Motor neuron (in vitro differentiated cells): ENCODE measurements at regions not wholly inside any gene's neighbourhood (a gene's known extent, or its start where the extent isn't known, plus 50 kb on each side); places are given as distances from the start of the nearest gene placed in this dataset.

ENCODE experiments used
- ATAC-seq, 8 experiments: fragments of 200-7000 bp; cut with Tn5 transposase; replicated peaks in 6 of 8; 2 replicates each; pipeline ENCODE4 v1.8.0; 2021; ENCODE audit warnings: mild to moderate bottlenecking in 8 of 8, moderate library complexity in 8 of 8
- H3K27ac ChIP-seq, 2 donors: fragments of 250-450 bp; sonication (Bioruptor Pico); 2 replicates each; pipeline ENCODE4 v1.9.0; 2021; ENCODE audit warnings: antibody characterized with exemption in 2 of 2, mild to moderate bottlenecking in 2 of 2, moderate library complexity in 1 of 2
- H3K4me1 ChIP-seq, 2 donors: fragments of 250-450 bp; sonication (Bioruptor Pico); replicated peaks in 1 of 2; 2 replicates each; pipeline ENCODE4 v1.6.1; 2021; ENCODE audit warnings: antibody characterized with exemption in 2 of 2, mild to moderate bottlenecking in 2 of 2, moderate library complexity in 1 of 2
- H3K4me3 ChIP-seq, 5 donors: fragments of 250-450 bp; sonication (Bioruptor Pico); 2 replicates each; pipeline ENCODE4 v1.9.0; 2021; ENCODE audit warnings: antibody characterized with exemption in 5 of 5, mild to moderate bottlenecking in 5 of 5, moderate library complexity in 4 of 5
- WGBS, 10 experiments: fragments of 450-650 bp; shearing (Covaris generic); methylation state at CpG; one replicate each; pipeline ENCODE4 v1.0.0; 2022; 5-methylcytosine and 5-hydroxymethylcytosine counted together
- in situ Hi-C, 9 experiments: fragments of 400-800 bp; cut with MboI; loops; one replicate each; pipeline ENCODE4 v1.15.0; 2021; ENCODE audit warnings: low sequenced_read_pairs in 9 of 9, low pct_unique_long_range_greater_than_20kb in 2 of 9; ENCODE audit not compliant: unreplicated experiment in 9 of 9

DNA sequence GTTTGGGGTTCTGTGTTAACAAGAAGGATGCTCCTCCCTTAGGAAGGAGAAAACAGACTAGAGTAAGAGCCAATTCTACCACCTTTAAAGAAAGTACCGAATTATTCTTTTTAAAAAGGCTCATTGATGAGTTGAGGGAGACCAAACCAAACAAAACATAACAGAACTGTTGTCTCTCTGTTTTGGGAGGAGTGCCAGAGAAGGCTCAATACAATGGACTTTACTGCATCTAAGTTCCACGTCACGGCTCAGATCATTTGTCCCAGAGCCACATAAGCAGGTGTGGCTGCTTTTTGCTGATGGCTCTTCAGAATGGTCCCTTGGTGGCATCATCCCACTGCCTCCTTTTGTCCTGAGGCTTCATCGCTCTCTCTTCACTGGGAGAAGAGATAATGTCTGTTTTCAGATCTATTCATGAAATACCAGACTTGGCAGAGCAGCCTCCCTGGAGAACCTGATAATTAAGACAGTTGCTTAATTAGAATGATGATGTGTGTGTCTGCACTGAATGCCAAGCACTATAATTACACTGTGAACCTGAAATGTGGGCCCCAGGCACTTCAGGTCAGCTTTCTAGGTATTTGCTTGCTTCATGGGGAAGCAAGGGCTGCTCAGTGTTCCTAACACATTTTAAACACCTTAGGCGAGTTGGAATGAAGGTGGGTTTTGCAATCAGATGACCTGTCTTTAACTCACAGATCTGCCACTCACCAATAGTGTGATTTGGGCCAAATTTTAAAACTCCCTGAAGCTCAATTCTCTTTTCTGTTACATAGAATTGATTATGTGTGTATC lies 335.2 kb upstream of the MCTP2 start:
- Histone ChIP-seq H3K4me1 (no peaks in the 10 kb centered on the region), H3K4me3 (no peak overlapping the region), H3K27ac (no peak overlapping the region)
- 38 to 100% (median 89%) methylated on average over 1 to 5 of the region's 5 CpGs for WGBS, 10 experiments
- peak in 1 of 8 experiments; percentile 57 for ATAC-seq
- in situ Hi-C loops, result no loop called here

DNA sequence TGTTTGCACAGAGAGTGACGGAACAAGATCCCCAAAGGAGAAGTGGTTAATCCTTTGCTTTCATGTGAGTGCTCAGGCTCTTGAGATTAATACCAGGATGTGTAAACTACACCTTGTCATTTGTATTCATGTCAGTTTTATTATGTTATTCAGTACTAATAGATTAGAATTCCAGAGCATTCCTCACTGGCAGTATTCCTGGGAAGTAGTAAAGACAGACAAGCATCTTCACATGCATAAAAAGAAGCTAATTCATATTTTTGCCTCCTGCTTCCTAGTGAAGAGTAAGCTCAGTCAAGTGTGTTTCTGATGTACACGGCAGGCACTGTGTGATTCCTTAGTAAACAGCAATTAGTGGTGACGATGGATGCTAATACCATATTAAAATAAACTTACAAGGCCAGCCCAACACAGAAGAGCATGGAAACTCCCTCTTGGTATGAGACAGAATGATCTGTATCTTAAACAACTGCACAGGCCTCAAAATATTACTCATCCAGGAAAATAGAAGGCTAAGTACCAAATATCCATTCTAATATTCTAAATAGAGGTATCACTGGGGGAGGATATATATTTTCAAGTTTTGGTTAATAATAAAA lies 336.8 kb upstream of the MCTP2 start:
- WGBS, 10 experiments, result 36 to 100% (median 70%) methylated on average over 1 to 3 of the region's 3 CpGs; no CpG with 5 or more reads in 1 of the 10 experiments
- ATAC-seq, result peak in 3 of 8 experiments; percentile 48 to 71 (median 59)
- Histone ChIP-seq H3K4me3 (no peak overlapping the region), H3K27ac (no peak overlapping the region), H3K4me1 (no peaks in the 10 kb centered on the region)
- in situ Hi-C loops, result no loop called here

DNA sequence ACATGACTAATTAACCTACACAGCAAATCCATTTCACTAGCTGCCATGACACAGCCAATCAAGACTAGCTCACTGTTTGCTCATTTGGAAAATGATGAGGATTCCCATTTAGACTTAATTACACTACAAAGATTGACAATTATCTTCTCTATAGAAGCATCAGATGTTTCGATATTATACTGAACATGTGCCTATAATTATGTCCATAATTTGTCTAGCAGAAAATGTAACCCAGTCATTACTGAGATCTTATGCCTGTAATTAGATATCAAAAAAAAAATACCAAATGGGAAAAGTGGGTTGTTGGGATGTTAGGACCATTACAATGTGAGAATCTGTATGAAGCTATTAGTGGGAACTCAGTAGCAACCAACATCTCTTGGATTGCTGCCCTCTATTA lies 344.2 kb upstream of the MCTP2 start:
- in situ Hi-C loops, result no loop called here
- no peak overlapping the region for H3K27ac ChIP-seq
- no peaks in the 10 kb centered on the region for H3K4me1 ChIP-seq
- H3K4me3 ChIP-seq, result no peak overlapping the region
- 43 to 100% (median 100%) methylated on average over 1 of the region's 1 CpG; no CpG with 5 or more reads in 3 of the 10 experiments for WGBS, 10 experiments
- ATAC-seq, result no peak

DNA sequence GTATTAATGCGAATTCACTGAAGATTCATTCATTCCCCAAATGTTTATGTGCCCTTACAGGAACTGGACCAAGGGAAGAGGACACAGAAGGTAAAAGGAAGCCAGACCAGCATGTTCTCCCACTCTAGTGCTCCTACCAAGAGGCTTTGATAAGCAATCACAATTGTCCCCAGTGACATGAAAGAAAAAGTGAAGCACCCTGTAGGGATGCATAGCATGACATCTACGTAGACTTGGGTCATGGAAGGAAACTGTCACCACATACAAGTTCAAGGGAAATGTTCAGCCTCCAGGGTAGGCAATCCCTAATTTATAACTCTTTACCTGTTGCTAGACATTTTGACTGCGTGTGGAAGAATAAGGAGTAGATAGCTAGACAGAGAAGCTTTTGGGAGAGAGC lies 348.6 kb upstream of the MCTP2 start:
- WGBS, 10 experiments, result 15 to 100% (median 84%) methylated on average over 1 to 3 of the region's 3 CpGs

DNA sequence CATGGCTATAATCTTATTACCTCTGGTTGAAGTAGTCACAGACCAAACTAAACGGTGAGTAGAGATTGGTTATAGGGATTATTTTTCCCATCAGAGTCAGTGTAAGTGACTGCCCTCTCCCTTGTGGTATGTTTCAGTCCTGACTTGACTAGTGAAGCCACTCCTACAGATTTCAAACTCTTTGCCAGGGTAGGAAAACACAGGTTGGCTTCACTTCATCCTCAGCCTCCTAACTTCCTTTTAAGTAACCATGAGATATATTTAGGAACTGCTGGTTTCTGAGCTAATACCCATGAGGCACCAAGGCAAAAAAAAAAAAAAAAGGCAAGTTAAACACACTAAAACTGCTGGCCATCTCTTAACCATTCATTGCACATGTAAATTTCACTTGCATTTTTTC lies 349.2 kb upstream of the MCTP2 start:
- no peak for ATAC-seq
- 0 to 100% (median 60%) methylated on average over 1 of the region's 1 CpG; no CpG with 5 or more reads in 5 of the 10 experiments for WGBS, 10 experiments
- in situ Hi-C loops, result no loop called here

More for the DNA sequence above, 348.6 kb upstream of the MCTP2 start:
- ATAC-seq, result no peak
- no peaks in the 10 kb centered on the region for H3K4me1 ChIP-seq
- in situ Hi-C loops, result no loop called here
- no peak overlapping the region for H3K4me3 ChIP-seq
- no peak overlapping the region for H3K27ac ChIP-seq

DNA sequence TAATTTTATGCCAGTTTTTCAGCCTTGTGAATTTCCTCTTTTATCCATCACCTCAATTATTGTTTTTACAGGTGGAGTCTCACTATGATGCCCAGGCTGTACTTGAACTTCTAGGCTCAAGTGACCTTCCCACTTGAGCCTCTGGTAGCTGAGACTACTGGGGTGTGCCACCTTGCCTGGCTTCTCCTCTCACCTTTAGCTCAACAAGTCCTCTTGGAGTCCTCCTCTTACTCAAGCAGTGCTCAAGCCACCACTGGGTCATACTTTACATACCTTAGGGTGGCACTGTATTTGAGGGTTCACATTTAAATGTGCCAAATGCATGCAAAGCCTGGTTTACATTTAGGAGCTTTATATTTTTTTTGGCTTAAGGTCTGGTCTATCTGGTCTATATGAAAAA lies 350.1 kb upstream of the MCTP2 start:
- H3K4me1 ChIP-seq, result no peaks in the 10 kb centered on the region
- no peak for ATAC-seq
- no peak overlapping the region for H3K4me3 ChIP-seq
- in situ Hi-C loops, result no loop called here
- H3K27ac ChIP-seq, result no peak overlapping the region

More for the DNA sequence above, 349.2 kb upstream of the MCTP2 start:
- Histone ChIP-seq H3K4me1 (no peaks in the 10 kb centered on the region), H3K27ac (no peak overlapping the region), H3K4me3 (no peak overlapping the region)

DNA sequence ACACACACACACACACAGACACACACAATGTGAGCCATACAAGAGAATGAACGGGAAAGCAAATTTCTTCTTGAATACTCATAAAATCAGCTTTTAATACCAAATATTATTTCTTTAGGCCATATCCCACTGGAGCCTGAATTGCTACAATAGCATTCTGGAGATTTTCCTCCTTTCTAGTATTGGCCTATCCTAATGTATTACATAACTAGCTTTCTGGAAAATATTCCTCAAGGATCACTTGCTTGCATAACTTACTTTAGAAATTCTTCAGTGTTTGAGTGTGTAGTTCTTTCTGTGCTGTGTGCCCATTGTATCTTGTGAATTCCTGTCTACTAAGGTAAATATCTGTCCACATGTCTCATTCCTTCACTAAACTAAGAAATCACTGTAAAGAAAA lies 351.0 kb upstream of the MCTP2 start:
- no peak for ATAC-seq
- in situ Hi-C loops, result no loop called here
- Histone ChIP-seq H3K4me1 (no peaks in the 10 kb centered on the region), H3K27ac (no peak overlapping the region), H3K4me3 (no peak overlapping the region)
- 0 to 100% (median 80%) methylated on average over 1 of the region's 1 CpG; no CpG with 5 or more reads in 5 of the 10 experiments for WGBS, 10 experiments

DNA sequence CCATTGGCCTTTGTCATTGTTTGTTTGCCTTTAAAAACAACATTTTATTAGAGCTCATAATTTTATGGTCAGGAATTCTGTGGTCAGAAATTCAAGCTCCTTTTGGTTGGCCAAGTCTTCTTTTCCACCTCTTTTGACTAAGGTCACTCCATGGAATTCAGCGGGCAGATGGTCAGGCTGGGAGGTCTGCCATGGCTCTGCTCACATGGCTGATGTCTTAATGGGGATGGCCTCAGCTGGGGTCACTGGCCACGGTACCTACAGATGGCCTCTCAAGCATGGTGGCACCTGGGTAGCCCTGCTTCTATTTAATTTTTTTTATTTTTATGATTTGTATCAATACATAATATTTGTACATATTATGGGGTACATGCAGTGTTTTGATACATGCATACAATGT lies 360.8 kb upstream of the MCTP2 start:
- no peak overlapping the region for H3K4me3 ChIP-seq
- H3K27ac ChIP-seq, result no peak overlapping the region
- in situ Hi-C loops, result no loop called here
- H3K4me1 ChIP-seq, result no peaks in the 10 kb centered on the region
- WGBS, 10 experiments, result 8 to 100% (median 93%) methylated on average over 1 to 2 of the region's 2 CpGs; no CpG with 5 or more reads in 5 of the 10 experiments
- no peak for ATAC-seq

DNA sequence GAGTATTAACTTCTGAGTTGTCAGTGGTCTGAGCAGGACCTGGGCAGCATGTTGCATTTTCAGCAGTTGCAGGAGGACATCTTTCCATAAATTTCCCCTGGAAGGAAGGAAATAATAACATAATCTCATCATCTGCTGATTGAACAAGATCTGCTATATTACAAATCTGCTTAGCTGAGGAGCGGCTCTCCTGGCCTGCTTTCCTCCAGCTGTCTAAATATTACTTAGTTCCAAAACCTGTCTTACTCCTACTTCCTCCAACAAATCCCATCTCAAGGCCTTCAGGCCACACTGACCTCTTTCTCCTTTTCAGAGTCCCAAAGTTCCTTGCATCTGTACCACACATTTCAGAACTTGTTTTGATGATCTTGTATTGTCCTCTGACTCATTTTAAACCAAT lies 364.4 kb upstream of the MCTP2 start:
- 38 to 100% (median 92%) methylated on average over 1 of the region's 1 CpG; no CpG with 5 or more reads in 4 of the 10 experiments for WGBS, 10 experiments
- no peak for ATAC-seq
- in situ Hi-C loops, result no loop called here
- H3K4me1 ChIP-seq, result no peaks in the 10 kb centered on the region
- no peak overlapping the region for H3K4me3 ChIP-seq
- no peak overlapping the region for H3K27ac ChIP-seq

DNA sequence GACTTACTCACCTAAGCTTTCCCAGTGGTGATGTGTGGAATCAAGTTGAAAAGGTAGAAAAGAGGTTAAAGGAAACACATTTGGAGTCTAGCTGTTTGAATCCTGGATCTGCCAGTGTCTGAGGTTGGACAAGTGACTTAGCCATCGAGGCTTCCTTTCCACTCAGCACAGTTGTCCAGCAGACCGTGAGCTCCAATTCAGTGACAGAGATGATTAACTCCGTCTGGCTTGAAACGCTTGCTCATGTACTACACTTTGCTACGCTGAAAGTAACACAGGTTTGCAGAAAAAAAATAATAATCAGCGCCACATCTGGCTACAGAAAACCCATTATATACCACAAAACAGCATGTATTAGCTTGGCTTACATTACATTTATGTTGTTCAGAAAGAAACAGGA lies 364.9 kb upstream of the MCTP2 start:
- no peak overlapping the region for H3K4me3 ChIP-seq
- no peaks in the 10 kb centered on the region for H3K4me1 ChIP-seq
- in situ Hi-C loops, result no loop called here
- 27 to 94% (median 52%) methylated on average over 1 to 6 of the region's 6 CpGs; no CpG with 5 or more reads in 1 of the 10 experiments for WGBS, 10 experiments
- H3K27ac ChIP-seq, result no peak overlapping the region
- no peak for ATAC-seq

DNA sequence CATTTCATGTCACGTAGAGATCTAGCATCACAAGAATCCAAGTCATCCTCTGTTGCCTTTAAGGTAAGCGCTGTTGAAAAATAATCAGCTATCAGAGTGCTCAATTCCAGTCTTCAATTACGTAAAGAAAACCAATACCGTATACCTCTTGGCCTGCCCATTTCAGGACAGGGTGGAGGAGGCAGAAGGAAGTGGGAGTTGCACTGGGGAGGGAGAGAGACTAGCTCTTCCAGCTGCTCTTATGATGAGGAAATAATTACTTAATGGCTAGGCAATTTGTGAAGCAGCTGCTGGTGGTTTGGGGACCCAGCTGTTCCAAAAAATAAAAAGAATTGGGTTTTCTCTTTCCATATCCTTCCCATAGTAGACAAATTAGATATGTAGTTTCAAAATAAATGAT lies 365.8 kb upstream of the MCTP2 start:
- no peak overlapping the region for H3K4me3 ChIP-seq
- WGBS, 10 experiments, result 17 to 100% (median 87%) methylated on average over 1 to 4 of the region's 4 CpGs
- H3K27ac ChIP-seq, result no peak overlapping the region
- H3K4me1 ChIP-seq, result no peaks in the 10 kb centered on the region
- in situ Hi-C loops, result no loop called here
- ATAC-seq, result no peak

DNA sequence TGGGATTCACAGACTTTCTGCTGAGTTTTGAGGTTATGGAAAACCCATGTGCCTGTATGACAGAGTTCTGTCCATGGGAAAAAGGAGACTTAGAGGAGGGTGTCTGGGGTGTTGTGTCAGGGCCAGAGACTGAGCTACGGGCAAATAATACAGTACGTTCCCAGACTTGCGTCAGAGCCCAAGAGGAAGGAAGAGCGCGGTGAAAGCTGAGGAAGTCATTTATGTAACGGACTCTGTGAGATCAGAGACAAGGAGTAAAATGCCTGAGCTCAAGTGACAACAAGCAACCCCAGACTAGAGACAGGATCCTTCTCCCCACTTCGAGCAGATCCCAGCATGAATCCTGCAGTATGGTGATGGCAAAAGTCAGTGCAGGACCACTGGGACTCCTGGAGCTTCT lies 368.6 kb upstream of the MCTP2 start:
- Histone ChIP-seq H3K27ac (no peak overlapping the region), H3K4me1 (no peaks in the 10 kb centered on the region), H3K4me3 (no peak overlapping the region)
- WGBS, 10 experiments, result 77 to 100% (median 91%) methylated on average over 1 to 7 of the region's 7 CpGs; no CpG with 5 or more reads in 1 of the 10 experiments
- in situ Hi-C loops, result no loop called here
- ATAC-seq, result no peak

DNA sequence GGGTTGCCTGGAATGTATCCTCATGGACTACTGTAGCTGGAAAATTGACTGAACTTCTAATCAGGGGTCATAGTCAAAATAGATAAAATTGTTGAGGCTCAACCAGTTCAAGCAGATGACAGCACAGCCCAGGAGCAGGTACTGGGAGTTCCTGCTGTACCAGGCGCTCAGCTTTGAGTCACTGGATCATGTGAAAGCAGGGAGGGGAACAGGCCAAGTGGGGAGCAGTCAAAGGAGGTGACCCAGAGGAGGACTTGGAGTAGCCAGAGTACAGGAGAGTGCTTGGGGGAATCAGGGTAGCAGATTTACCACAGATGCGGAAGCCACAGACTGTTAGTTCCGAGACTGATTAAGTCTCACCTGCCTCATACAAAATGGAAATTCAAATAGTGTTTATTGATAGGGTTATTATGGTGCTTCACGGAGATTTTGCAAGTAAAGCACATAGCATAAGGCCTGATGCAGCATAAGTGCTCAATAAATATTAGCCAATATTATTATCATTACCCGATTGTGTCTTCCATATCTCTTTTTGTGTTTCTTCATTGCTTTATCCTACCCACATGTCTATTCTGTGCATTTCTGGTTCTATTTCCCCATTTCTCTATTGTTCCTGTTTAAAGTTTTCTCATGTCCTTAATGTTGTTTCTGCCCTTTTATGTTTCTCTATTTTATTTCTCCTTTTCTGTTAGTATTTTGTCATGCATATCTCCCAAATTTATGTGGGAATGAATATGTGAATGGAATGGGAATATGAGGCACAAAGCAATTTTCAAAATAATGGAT lies 369.2 kb upstream of the MCTP2 start:
- peak in 2 of 8 experiments; percentile 25 to 71 for ATAC-seq
- Histone ChIP-seq H3K4me3 (no peak overlapping the region), H3K4me1 (no peaks in the 10 kb centered on the region), H3K27ac (no peak overlapping the region)
- WGBS, 10 experiments, result 75 to 100% (median 98%) methylated on average over 1 to 5 of the region's 5 CpGs
- in situ Hi-C loops, result no loop called here
